ENCODE measurements at regions not wholly inside any gene's neighbourhood (a gene's known extent, or its start where the extent isn't known, plus 50 kb on each side); places are given as distances from the start of the nearest gene placed in this dataset.

- TF ChIP-seq CTCF (conservative IDR thresholded peaks at IDR 0.05; ENCODE audit: low read depth, low read length) = no peak
- no peak for TF ChIP-seq MAFK (IDR thresholded peaks at IDR 0.05; ENCODE audit: low read depth, low read length)
- TF ChIP-seq SMC3 (IDR thresholded peaks at IDR 0.05; ENCODE audit: low read depth, low read length) = no peak
- TF ChIP-seq RCOR1 (IDR thresholded peaks at IDR 0.05; ENCODE audit: insufficient replicate concordance, low read length) = no peak
- TF ChIP-seq USF2 (IDR thresholded peaks at IDR 0.05; ENCODE audit: low read depth, low read length) = no peak
- no peak for TF ChIP-seq RAD21 (IDR thresholded peaks at IDR 0.05; ENCODE audit: low read length)
- TF ChIP-seq POLR2A (IDR thresholded peaks at IDR 0.05; ENCODE audit: low read depth, low read length) = no peak
- TF ChIP-seq BHLHE40 (IDR thresholded peaks at IDR 0.05; ENCODE audit: low read depth, low read length) = no peak
- no peak for TF ChIP-seq NFE2L2 (IDR thresholded peaks at IDR 0.05; ENCODE audit: low read depth, low read length)
- TF ChIP-seq CEBPB (IDR thresholded peaks at IDR 0.05; ENCODE audit: low read depth, low read length) = peak; percentile 46
These were observed 299.7 kb downstream of the ZEB1 start for GRCh38 chr10:31618541-31619291.
